T-helper 1 cell treated with Interleukin-12 subunit alpha and Interleukin-12 subunit beta and Interleukin-4 antibody, amounts not matched to agents 30 ng/mL and 1 ng/mL, for 36 hours (primary cell): ENCODE measurements at regions not wholly inside any gene's neighbourhood (a gene's known extent, or its start where the extent isn't known, plus 50 kb on each side); places are given as distances from the start of the nearest gene placed in this dataset.
"Not testable (repeated sequence)": the region's sequence is repeated elsewhere in the genome, so short reads cannot be mapped to it uniquely, and the experiment has no call there.

Experiments
- intact Hi-C: fragments of 100-400 bp; cut with micrococcal nuclease; formaldehyde crosslinking; loops from one replicate; pipeline ENCODE4 v1.15.1; 2024

- intact Hi-C loops = no loop called here
Measured at GRCh38 chr10:9234191-9234590, 1179.7 kb downstream of the GATA3 start.

- intact Hi-C loops = no loop called here
Measured at GRCh38 chr10:9238041-9238440, 1183.6 kb downstream of the GATA3 start.

GRCh38 chr10:9239298-9239697, 1184.8 kb downstream of the GATA3 start:
- intact Hi-C loops = no loop called here

- intact Hi-C loops = no loop called here
Measured at GRCh38 chr10:9243941-9244411, 1189.5 kb downstream of the GATA3 start.

GRCh38 chr10:9244864-9245263, 1190.4 kb downstream of the GATA3 start:
- intact Hi-C loops = no loop called here

- intact Hi-C loops = no loop called here
Measured at GRCh38 chr10:9253121-9253520, 1198.6 kb downstream of the GATA3 start.

- intact Hi-C loops = no loop called here
Measured at GRCh38 chr10:9254353-9254752, 1199.9 kb downstream of the GATA3 start.

- intact Hi-C loops = loop anchor here (10.0 kb wide), 1 partner anchor 1524 kb away; no protein-coding TSS in a partner anchor
Measured at GRCh38 chr10:9260690-9261089, 1206.2 kb downstream of the GATA3 start.

GRCh38 chr10:9262770-9263169, 1208.3 kb downstream of the GATA3 start:
- intact Hi-C loops = loop anchor here (10.0 kb wide), 1 partner anchor 1522 kb away; no protein-coding TSS in a partner anchor

GRCh38 chr10:9268176-9268575, 1213.7 kb downstream of the GATA3 start:
- intact Hi-C loops = loop anchor here (10.0 kb wide), 1 partner anchor 1517 kb away; no protein-coding TSS in a partner anchor

GRCh38 chr10:9273126-9273833, 1218.8 kb downstream of the GATA3 start:
- intact Hi-C loops = not testable (repeated sequence)

- intact Hi-C loops = no loop called here
Measured at GRCh38 chr10:9274206-9274755, 1219.8 kb downstream of the GATA3 start.

- intact Hi-C loops = no loop called here
Measured at GRCh38 chr10:9275861-9276260, 1221.4 kb downstream of the GATA3 start.

GRCh38 chr10:9285690-9286089, 1231.2 kb downstream of the GATA3 start:
- intact Hi-C loops = no loop called here

- intact Hi-C loops = loop anchor here (10.0 kb wide), 1 partner anchor 955 kb away; no protein-coding TSS in a partner anchor
Measured at GRCh38 chr10:9289811-9290210, 1235.3 kb downstream of the GATA3 start.

GRCh38 chr10:9291081-9291480, 1236.6 kb downstream of the GATA3 start:
- intact Hi-C loops = loop anchor here (10.0 kb wide), 1 partner anchor 956 kb away; no protein-coding TSS in a partner anchor

GRCh38 chr10:9294132-9294663, 1239.7 kb downstream of the GATA3 start:
- intact Hi-C loops = loop anchor here (2.0 to 10.0 kb wide), 3 partner anchors 891 to 1243 kb away; no protein-coding TSS in a partner anchor

GRCh38 chr10:9294865-9295264, 1240.4 kb downstream of the GATA3 start:
- intact Hi-C loops = loop anchor here (2.0 to 10.0 kb wide), 3 partner anchors 892 to 1244 kb away; no protein-coding TSS in a partner anchor

- intact Hi-C loops = loop anchor here (10.0 kb wide), 1 partner anchor 961 kb away; no protein-coding TSS in a partner anchor
Measured at GRCh38 chr10:9296190-9296589, 1241.7 kb downstream of the GATA3 start.

GRCh38 chr10:9297580-9297979, 1243.1 kb downstream of the GATA3 start:
- intact Hi-C loops = loop anchor here (10.0 kb wide), 1 partner anchor 963 kb away; no protein-coding TSS in a partner anchor

- intact Hi-C loops = loop anchor here (5.0 to 10.0 kb wide), 4 partner anchors 965 to 1885 kb away; partner anchors contain the start of genes ATP5F1C, KIN, SFMBT2 and TAF3
Measured at GRCh38 chr10:9299966-9300365, 1245.5 kb downstream of the GATA3 start.

GRCh38 chr10:9301148-9301547, 1246.7 kb downstream of the GATA3 start:
- intact Hi-C loops = loop anchor here (5.0 to 10.0 kb wide), 3 partner anchors 1484 to 1886 kb away; partner anchors contain the start of genes ATP5F1C, KIN, SFMBT2 and TAF3
